HEK293T (cell line): ENCODE measurements at regions not wholly inside any gene's neighbourhood (a gene's known extent, or its start where the extent isn't known, plus 50 kb on each side); places are given as distances from the start of the nearest gene placed in this dataset.

Source experiments
- CTBP1 ChIP-seq: fragments of 450-650 bp; IDR thresholded peaks from 2 replicates; pipeline ENCODE4 v1.6.1; 2016; ENCODE audit warnings: borderline replicate concordance
- FOXM1 ChIP-seq: fragments of 450-650 bp; IDR thresholded peaks from 2 replicates; pipeline ENCODE4 v1.6.1; 2017; ENCODE audit warnings: mild to moderate bottlenecking, borderline replicate concordance

GRCh38 chr1:173103006-173103405 lies 52.3 kb upstream of the TNFSF18 start:
- TF ChIP-seq FOXM1 (no peak), CTBP1 (no peak)
